Osteoblast (primary cell): ENCODE measurements at regions not wholly inside any gene's neighbourhood (a gene's known extent, or its start where the extent isn't known, plus 50 kb on each side); places are given as distances from the start of the nearest gene placed in this dataset.

ENCODE experiments used
- DNase-seq: peaks from one replicate; pipeline ENCODE4 v3.0.0; 2011; ENCODE audit warnings: low spot score, mixed read lengths; ENCODE audit not compliant: insufficient read length; ENCODE audit errors: missing footprints
- H2AFZ ChIP-seq: 2 replicates; pipeline ENCODE4 v1.6.0; 2011; ENCODE audit warnings: mild to moderate bottlenecking, low read length
- H3K27ac ChIP-seq: 2 replicates; pipeline ENCODE4 v1.5.1; 2011; ENCODE audit warnings: mild to moderate bottlenecking, low read depth, low read length, moderate library complexity
- H3K27me3 ChIP-seq: 2 replicates; pipeline ENCODE4 v1.6.0; 2012; ENCODE audit warnings: mild to moderate bottlenecking, control low read depth, inconsistent platforms, low read length, moderate library complexity; ENCODE audit not compliant: insufficient read depth
- H3K36me3 ChIP-seq: 2 replicates; pipeline ENCODE4 v1.5.1; 2011; ENCODE audit warnings: mild to moderate bottlenecking, low read length, control low read depth, moderate library complexity; ENCODE audit not compliant: insufficient read depth
- H3K4me1 ChIP-seq: 2 replicates; pipeline ENCODE4 v1.5.1; 2011; ENCODE audit warnings: mild to moderate bottlenecking, low read length, control low read depth, moderate library complexity; ENCODE audit not compliant: insufficient read depth
- H3K4me2 ChIP-seq: 2 replicates; pipeline ENCODE4 v1.6.0; 2011; ENCODE audit warnings: mild to moderate bottlenecking, low read length; ENCODE audit not compliant: insufficient read depth
- H3K4me3 ChIP-seq: fragments of 200-600 bp; sonication (generic); 3 replicates; pipeline ENCODE4 v1.5.1; 2012; ENCODE audit warnings: mild to moderate bottlenecking, low read length, inconsistent platforms; ENCODE audit not compliant: insufficient read depth
- H3K79me2 ChIP-seq: 2 replicates; pipeline ENCODE4 v1.6.0; 2012; ENCODE audit warnings: mild to moderate bottlenecking, low read length, control low read depth, inconsistent platforms; ENCODE audit not compliant: insufficient read depth
- H3K9me3 ChIP-seq: 2 replicates; pipeline ENCODE4 v1.5.1; 2011; ENCODE audit warnings: low read depth, low read length, control low read depth
- H4K20me1 ChIP-seq: 2 replicates; pipeline ENCODE4 v1.6.0; 2012; ENCODE audit warnings: mild to moderate bottlenecking, low read length, control low read depth; ENCODE audit not compliant: insufficient read depth
- TF ChIP-seq, protein P1 (sequence below): IDR thresholded peaks from 2 replicates; pipeline ENCODE4 v1.5.1; 2011; ENCODE audit warnings: mild to moderate bottlenecking, low read depth, low read length, moderate library complexity; ENCODE audit errors: extremely low read depth

GRCh38 chr4:152217896-152218295 is 318.0 kb downstream of the FBXW7 start:
- TF ChIP-seq, protein P1, sequence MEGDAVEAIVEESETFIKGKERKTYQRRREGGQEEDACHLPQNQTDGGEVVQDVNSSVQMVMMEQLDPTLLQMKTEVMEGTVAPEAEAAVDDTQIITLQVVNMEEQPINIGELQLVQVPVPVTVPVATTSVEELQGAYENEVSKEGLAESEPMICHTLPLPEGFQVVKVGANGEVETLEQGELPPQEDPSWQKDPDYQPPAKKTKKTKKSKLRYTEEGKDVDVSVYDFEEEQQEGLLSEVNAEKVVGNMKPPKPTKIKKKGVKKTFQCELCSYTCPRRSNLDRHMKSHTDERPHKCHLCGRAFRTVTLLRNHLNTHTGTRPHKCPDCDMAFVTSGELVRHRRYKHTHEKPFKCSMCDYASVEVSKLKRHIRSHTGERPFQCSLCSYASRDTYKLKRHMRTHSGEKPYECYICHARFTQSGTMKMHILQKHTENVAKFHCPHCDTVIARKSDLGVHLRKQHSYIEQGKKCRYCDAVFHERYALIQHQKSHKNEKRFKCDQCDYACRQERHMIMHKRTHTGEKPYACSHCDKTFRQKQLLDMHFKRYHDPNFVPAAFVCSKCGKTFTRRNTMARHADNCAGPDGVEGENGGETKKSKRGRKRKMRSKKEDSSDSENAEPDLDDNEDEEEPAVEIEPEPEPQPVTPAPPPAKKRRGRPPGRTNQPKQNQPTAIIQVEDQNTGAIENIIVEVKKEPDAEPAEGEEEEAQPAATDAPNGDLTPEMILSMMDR: no peak
- no peaks in the 10 kb centered on the region for H3K9me3 ChIP-seq

DNA sequence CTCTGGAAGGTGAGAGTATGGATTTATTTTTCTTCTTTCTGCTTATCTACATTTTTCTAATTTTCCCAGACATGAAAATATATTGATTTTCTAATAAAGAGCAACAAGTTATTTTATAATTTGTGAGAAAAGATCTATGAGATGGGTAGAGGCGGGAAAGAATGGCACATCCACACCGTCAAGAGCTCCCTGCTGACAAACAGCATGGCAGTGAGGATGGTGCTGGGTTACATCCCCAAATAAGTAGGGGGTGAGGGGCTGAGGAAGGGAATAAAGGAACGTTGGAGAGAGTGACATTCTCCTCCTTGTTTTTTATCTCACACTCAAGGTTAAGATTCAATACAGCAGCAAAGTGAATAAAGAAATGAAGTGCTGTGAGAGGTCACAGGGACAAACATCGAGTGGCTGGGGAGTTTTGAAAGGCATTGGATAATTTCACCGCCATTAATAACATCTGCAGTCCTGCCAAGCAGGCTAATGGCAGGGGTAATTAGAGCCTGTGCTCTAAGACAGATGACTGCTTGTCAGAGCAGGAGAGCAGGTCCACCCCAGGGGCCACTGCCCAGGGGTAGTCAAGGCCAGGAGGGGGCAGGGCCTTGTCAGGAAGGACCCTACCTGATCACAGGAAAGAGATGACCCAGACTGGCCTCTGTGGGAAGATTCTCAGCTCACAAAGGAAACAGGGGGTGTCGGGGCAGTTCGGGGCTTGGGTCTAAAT is 323.8 kb downstream of the FBXW7 start:
- no peak overlapping the region for H3K4me2 ChIP-seq
- H3K4me1 ChIP-seq: no peaks in the 10 kb centered on the region
- H3K36me3 ChIP-seq: no peaks in the 10 kb centered on the region
- no peak overlapping the region for H3K27ac ChIP-seq
- no peaks in the 10 kb centered on the region for H4K20me1 ChIP-seq
- peaks cover 7% of the 10 kb centered on the region for H3K27me3 ChIP-seq
- H2AFZ ChIP-seq: no peak overlapping the region
- no peaks in the 10 kb centered on the region for H3K9me3 ChIP-seq
- H3K4me3 ChIP-seq: no peak overlapping the region
- DNase-seq: no peak
- no peaks in the 10 kb centered on the region for H3K79me2 ChIP-seq
- TF ChIP-seq, protein P1: no peak

More at GRCh38 chr4:152217896-152218295, 318.0 kb downstream of the FBXW7 start:
- no peaks in the 10 kb centered on the region for H3K79me2 ChIP-seq
- H3K27ac ChIP-seq: no peak overlapping the region
- no peak overlapping the region for H2AFZ ChIP-seq
- DNase-seq: no peak
- H3K36me3 ChIP-seq: no peaks in the 10 kb centered on the region
- H3K4me1 ChIP-seq: peaks cover 8% of the 10 kb centered on the region
- H3K4me3 ChIP-seq: no peak overlapping the region
- H3K4me2 ChIP-seq: no peak overlapping the region
- peaks cover 4% of the 10 kb centered on the region for H3K27me3 ChIP-seq
- no peaks in the 10 kb centered on the region for H4K20me1 ChIP-seq

DNA sequence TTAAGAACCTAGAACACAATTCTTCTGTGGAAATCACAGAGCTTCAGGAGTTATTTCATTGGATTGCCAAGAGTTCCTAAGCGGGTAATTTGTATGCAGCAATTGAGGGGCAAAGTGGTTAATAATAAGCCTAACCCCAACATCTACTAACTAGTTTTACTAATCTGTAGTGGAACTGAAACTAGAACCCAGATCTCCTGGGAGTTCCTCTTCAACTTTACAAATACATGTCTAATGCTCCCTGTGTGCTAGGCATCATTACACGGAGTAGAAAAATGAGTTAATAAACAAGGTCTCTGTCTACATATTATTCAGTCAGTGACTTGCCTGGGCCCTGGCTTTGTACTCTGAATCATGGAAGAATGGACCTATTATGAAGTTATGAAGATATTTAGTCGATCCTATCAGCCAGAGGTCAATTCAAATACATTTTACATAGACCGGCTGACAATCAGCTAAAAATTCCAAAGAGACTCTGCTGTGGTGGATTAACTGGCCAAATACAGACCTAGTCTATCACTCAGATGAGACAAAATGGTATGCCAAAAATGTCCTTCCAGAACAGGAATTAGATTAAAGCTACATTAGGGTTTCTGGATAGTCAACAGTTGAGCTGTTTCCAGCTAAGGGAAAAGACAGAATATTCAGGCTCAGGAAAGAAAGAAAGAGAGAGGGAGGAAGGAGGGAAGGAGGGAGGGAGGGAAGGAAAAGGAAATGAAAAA is 326.0 kb downstream of the FBXW7 start:
- no peak for DNase-seq
- H3K27me3 ChIP-seq: peaks cover 9% of the 10 kb centered on the region
- no peaks in the 10 kb centered on the region for H3K36me3 ChIP-seq
- no peaks in the 10 kb centered on the region for H3K4me1 ChIP-seq
- H3K4me3 ChIP-seq: no peak overlapping the region
- TF ChIP-seq, protein P1: no peak
- no peaks in the 10 kb centered on the region for H4K20me1 ChIP-seq
- H3K4me2 ChIP-seq: no peak overlapping the region
- H3K79me2 ChIP-seq: no peaks in the 10 kb centered on the region
- no peak overlapping the region for H2AFZ ChIP-seq
- no peak overlapping the region for H3K27ac ChIP-seq
- H3K9me3 ChIP-seq: no peaks in the 10 kb centered on the region

- Histone ChIP-seq H3K4me2 (no peak overlapping the region), H4K20me1 (no peaks in the 10 kb centered on the region), H3K27ac (no peak overlapping the region), H3K27me3 (peaks cover 14% of the 10 kb centered on the region), H3K9me3 (no peaks in the 10 kb centered on the region), H3K79me2 (no peaks in the 10 kb centered on the region), H3K4me3 (no peak overlapping the region), H3K36me3 (no peaks in the 10 kb centered on the region), H2AFZ (no peak overlapping the region), H3K4me1 (no peaks in the 10 kb centered on the region)
- TF ChIP-seq, protein P1: no peak
- DNase-seq: no peak
These were observed 328.5 kb downstream of the FBXW7 start for GRCh38 chr4:152207378-152207720.
